Loucy (cell line): ENCODE measurements at regions not wholly inside any gene's neighbourhood (a gene's known extent, or its start where the extent isn't known, plus 50 kb on each side); places are given as distances from the start of the nearest gene placed in this dataset.

Source experiments
- CTCF ChIP-seq: fragments of 200-600 bp; sonication (generic); conservative IDR thresholded peaks from 2 replicates; pipeline ENCODE4 v1.5.1; 2014; ENCODE audit warnings: mild to moderate bottlenecking, antibody characterized with exemption, low read length
- EZH2phosphoT487 ChIP-seq: fragments of 200-600 bp; IDR thresholded peaks from 2 replicates; pipeline ENCODE4 v1.6.1; 2018; ENCODE audit warnings: antibody characterized with exemption, mild to moderate bottlenecking, moderate library complexity, borderline replicate concordance

- TF ChIP-seq CTCF (no peak), EZH2phosphoT487 (no peak)
Measured at GRCh38 chr16:66175636-66176035, 190.9 kb upstream of the CDH5 start.
